ENCODE measurements at regions not wholly inside any gene's neighbourhood (a gene's known extent, or its start where the extent isn't known, plus 50 kb on each side); places are given as distances from the start of the nearest gene placed in this dataset.

DNA sequence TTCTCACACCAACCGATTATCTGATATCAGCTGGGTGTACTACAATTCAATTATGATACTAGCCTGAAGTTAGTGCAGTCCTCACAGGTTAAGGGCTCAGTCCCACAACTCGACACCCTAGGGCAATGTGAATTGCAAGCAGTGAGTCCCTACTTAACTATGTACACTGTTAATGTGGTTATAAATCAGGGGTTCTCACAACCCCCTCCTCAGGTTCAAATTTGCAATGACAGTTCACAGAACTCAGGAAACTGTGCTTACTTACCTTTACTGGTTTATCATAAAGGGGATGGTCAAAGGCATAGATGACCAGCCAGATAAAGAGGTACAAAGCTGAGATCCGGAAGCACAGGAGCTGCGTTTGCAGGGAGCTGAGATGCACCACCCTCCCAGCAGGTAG lies 1379.1 kb upstream of the CDH2 start (continued):
- TF ChIP-seq, protein P1, sequence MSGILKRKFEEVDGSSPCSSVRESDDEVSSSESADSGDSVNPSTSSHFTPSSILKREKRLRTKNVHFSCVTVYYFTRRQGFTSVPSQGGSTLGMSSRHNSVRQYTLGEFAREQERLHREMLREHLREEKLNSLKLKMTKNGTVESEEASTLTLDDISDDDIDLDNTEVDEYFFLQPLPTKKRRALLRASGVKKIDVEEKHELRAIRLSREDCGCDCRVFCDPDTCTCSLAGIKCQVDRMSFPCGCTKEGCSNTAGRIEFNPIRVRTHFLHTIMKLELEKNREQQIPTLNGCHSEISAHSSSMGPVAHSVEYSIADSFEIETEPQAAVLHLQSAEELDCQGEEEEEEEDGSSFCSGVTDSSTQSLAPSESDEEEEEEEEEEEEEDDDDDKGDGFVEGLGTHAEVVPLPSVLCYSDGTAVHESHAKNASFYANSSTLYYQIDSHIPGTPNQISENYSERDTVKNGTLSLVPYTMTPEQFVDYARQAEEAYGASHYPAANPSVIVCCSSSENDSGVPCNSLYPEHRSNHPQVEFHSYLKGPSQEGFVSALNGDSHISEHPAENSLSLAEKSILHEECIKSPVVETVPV (CRISPR knock-in tag; IDR thresholded peaks at IDR 0.05), result no peak
- TF ChIP-seq GLIS3 (CRISPR knock-in tag; IDR thresholded peaks at IDR 0.05) (no peak), ESRRG (CRISPR knock-in tag; IDR thresholded peaks at IDR 0.05) (no peak), ZC3H10 (CRISPR knock-in tag; IDR thresholded peaks at IDR 0.05) (no peak), ZFP30 (CRISPR knock-in tag; IDR thresholded peaks at IDR 0.05) (no peak), SNAI2 (CRISPR knock-in tag; IDR thresholded peaks at IDR 0.05) (no peak)
- TF ChIP-seq, protein P2, sequence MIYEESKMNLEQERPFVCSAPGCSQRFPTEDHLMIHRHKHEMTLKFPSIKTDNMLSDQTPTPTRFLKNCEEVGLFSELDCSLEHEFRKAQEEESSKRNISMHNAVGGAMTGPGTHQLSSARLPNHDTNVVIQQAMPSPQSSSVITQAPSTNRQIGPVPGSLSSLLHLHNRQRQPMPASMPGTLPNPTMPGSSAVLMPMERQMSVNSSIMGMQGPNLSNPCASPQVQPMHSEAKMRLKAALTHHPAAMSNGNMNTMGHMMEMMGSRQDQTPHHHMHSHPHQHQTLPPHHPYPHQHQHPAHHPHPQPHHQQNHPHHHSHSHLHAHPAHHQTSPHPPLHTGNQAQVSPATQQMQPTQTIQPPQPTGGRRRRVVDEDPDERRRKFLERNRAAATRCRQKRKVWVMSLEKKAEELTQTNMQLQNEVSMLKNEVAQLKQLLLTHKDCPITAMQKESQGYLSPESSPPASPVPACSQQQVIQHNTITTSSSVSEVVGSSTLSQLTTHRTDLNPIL (CRISPR knock-in tag; IDR thresholded peaks at IDR 0.05; ENCODE audit: low read depth), result no peak
- TF ChIP-seq, protein P3, sequence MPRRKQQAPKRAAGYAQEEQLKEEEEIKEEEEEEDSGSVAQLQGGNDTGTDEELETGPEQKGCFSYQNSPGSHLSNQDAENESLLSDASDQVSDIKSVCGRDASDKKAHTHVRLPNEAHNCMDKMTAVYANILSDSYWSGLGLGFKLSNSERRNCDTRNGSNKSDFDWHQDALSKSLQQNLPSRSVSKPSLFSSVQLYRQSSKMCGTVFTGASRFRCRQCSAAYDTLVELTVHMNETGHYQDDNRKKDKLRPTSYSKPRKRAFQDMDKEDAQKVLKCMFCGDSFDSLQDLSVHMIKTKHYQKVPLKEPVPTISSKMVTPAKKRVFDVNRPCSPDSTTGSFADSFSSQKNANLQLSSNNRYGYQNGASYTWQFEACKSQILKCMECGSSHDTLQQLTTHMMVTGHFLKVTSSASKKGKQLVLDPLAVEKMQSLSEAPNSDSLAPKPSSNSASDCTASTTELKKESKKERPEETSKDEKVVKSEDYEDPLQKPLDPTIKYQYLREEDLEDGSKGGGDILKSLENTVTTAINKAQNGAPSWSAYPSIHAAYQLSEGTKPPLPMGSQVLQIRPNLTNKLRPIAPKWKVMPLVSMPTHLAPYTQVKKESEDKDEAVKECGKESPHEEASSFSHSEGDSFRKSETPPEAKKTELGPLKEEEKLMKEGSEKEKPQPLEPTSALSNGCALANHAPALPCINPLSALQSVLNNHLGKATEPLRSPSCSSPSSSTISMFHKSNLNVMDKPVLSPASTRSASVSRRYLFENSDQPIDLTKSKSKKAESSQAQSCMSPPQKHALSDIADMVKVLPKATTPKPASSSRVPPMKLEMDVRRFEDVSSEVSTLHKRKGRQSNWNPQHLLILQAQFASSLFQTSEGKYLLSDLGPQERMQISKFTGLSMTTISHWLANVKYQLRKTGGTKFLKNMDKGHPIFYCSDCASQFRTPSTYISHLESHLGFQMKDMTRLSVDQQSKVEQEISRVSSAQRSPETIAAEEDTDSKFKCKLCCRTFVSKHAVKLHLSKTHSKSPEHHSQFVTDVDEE (CRISPR knock-in tag; IDR thresholded peaks at IDR 0.05), result no peak

DNA sequence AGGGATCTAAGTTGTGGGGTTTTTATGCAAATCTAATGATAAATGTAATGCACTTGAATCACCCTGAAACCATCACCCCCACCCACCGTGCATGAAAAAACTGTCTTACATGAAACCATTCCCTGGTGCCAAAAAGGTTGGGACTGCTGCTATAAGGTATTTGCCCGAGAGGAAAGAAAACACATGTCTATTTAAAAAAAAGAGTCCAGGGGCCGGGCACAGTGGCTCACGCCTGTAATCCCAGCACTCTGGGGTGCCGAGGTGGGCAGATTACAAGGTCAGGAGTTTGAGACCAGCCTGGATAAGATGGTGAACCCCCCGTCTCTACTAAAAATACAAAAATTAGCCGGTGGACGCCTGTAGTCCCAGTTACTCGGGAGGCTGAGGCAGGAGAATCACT lies 1372.8 kb upstream of the CDH2 start:
- no peak for ATAC-seq
- TF ChIP-seq TCF4 (CRISPR knock-in tag; IDR thresholded peaks at IDR 0.05; ENCODE audit: borderline replicate concordance), result no peak
- TF ChIP-seq ISL1 (CRISPR knock-in tag; IDR thresholded peaks at IDR 0.05), result no peak
- TF ChIP-seq, protein P4, sequence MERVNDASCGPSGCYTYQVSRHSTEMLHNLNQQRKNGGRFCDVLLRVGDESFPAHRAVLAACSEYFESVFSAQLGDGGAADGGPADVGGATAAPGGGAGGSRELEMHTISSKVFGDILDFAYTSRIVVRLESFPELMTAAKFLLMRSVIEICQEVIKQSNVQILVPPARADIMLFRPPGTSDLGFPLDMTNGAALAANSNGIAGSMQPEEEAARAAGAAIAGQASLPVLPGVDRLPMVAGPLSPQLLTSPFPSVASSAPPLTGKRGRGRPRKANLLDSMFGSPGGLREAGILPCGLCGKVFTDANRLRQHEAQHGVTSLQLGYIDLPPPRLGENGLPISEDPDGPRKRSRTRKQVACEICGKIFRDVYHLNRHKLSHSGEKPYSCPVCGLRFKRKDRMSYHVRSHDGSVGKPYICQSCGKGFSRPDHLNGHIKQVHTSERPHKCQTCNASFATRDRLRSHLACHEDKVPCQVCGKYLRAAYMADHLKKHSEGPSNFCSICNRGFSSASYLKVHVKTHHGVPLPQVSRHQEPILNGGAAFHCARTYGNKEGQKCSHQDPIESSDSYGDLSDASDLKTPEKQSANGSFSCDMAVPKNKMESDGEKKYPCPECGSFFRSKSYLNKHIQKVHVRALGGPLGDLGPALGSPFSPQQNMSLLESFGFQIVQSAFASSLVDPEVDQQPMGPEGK (CRISPR knock-in tag; IDR thresholded peaks at IDR 0.05; ENCODE audit: borderline replicate concordance), result no peak
- no peak for TF ChIP-seq RARB (CRISPR knock-in tag; IDR thresholded peaks at IDR 0.05)
- TF ChIP-seq, protein P1 (CRISPR knock-in tag; IDR thresholded peaks at IDR 0.05), result no peak
- TF ChIP-seq, protein P3 (CRISPR knock-in tag; IDR thresholded peaks at IDR 0.05), result no peak
- no peak for TF ChIP-seq ESRRG (CRISPR knock-in tag; IDR thresholded peaks at IDR 0.05)
- TF ChIP-seq OSR1 (CRISPR knock-in tag; IDR thresholded peaks at IDR 0.05), result no peak
- no peak for TF ChIP-seq ZNF8 (CRISPR knock-in tag; IDR thresholded peaks at IDR 0.05)
- no peak for TF ChIP-seq BACH2 (CRISPR knock-in tag; IDR thresholded peaks at IDR 0.05; ENCODE audit: borderline replicate concordance)
- TF ChIP-seq ZNF70 (CRISPR knock-in tag; IDR thresholded peaks at IDR 0.05), result no peak
- no peak for TF ChIP-seq SNAI2 (CRISPR knock-in tag; IDR thresholded peaks at IDR 0.05)
- TF ChIP-seq ZFP30 (CRISPR knock-in tag; IDR thresholded peaks at IDR 0.05), result no peak
- no peak for TF ChIP-seq PPARA (CRISPR knock-in tag; IDR thresholded peaks at IDR 0.05; ENCODE audit: borderline replicate concordance)
- TF ChIP-seq ZC3H10 (CRISPR knock-in tag; IDR thresholded peaks at IDR 0.05), result no peak
- no peak for TF ChIP-seq ZNF565 (CRISPR knock-in tag; conservative IDR thresholded peaks at IDR 0.05; ENCODE audit: low read depth)

DNA sequence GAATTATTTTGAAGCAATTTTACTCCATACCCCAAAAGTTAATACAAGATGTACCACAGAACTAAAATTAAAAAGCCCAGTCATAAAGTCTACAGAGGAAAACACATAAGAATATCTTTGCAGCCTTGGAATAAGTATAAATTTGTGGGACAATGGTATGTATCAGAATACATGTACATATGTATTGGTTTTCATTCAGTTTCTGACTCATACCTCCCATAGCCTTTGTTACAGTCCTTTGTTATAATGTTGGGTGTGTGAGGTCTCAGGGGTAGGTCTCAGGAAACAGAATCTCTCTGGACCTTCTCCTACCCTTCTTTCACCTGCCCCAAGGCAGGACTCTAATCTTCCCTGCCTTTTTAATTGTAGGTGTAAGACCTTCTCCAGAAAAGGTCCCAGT lies 1370.7 kb upstream of the CDH2 start:
- TF ChIP-seq CSDC2 (CRISPR knock-in tag; IDR thresholded peaks at IDR 0.05), result no peak
- TF ChIP-seq ZNF70 (CRISPR knock-in tag; IDR thresholded peaks at IDR 0.05), result no peak
- TF ChIP-seq ZC3H10 (CRISPR knock-in tag; IDR thresholded peaks at IDR 0.05), result no peak
- TF ChIP-seq ZNF8 (CRISPR knock-in tag; IDR thresholded peaks at IDR 0.05), result no peak
- TF ChIP-seq, protein P1 (CRISPR knock-in tag; IDR thresholded peaks at IDR 0.05), result no peak
- no peak for ATAC-seq

Data from SK-N-SH treated with all-trans-retinoic acid at 6 μM for 48 hours (cell line).